Common myeloid progenitor, CD34-positive (primary cell): ENCODE measurements at regions not wholly inside any gene's neighbourhood (a gene's known extent, or its start where the extent isn't known, plus 50 kb on each side); places are given as distances from the start of the nearest gene placed in this dataset.

ENCODE experiments used
- CTCF ChIA-PET: fragments of 350-600 bp; sonication (Branson Sonifier 250); formaldehyde crosslinking; loops from one replicate; lab custom pipeline; 2021; ENCODE audit warnings: antibody characterized with exemption; lab: Charles Lee
- POLR2A ChIA-PET: fragments of 350-600 bp; sonication (Branson Sonifier 250); formaldehyde crosslinking; loops from one replicate; lab custom pipeline; 2021; ENCODE audit warnings: antibody characterized with exemption; lab: Charles Lee
- DNase-seq, 3 donors: peaks; one replicate each; pipeline versions ENCODE4 v3.0.0 to v3.0.0-alpha.2; 2013
- H3K27ac ChIP-seq, 2 experiments: 1 replicate in 1 of 2; 2 replicates in 1 of 2; pipeline ENCODE4 v1.7.0; 2013; ENCODE audit warnings: inconsistent platforms in 2 of 2, low read length in 2 of 2, mild to moderate bottlenecking in 2 of 2, low read depth in 1 of 2, moderate library complexity in 1 of 2; ENCODE audit not compliant: severe bottlenecking in 2 of 2, insufficient read depth in 1 of 2, poor library complexity in 1 of 2
- H3K27me3 ChIP-seq, 5 experiments: replicated peaks in 2 of 5; 1 replicate in 3 of 5; 2 replicates in 2 of 5; pipeline versions ENCODE4 v1.6.1 to v1.7.0; 2013; ENCODE audit warnings: low read length in 4 of 5, mild to moderate bottlenecking in 2 of 5, moderate library complexity in 2 of 5, inconsistent platforms in 1 of 5; ENCODE audit not compliant: insufficient read depth in 5 of 5, control insufficient read depth in 4 of 5
- H3K36me3 ChIP-seq, 4 experiments: 1 replicate in 2 of 4; 2 replicates in 2 of 4; pipeline versions ENCODE4 v1.6.1 to v1.7.0; 2013; ENCODE audit warnings: low read length in 3 of 4, control low read depth in 1 of 4, mild to moderate bottlenecking in 1 of 4; ENCODE audit not compliant: control insufficient read depth in 4 of 4, insufficient read depth in 4 of 4
- H3K4me1 ChIP-seq, 4 experiments: 1 replicate in 3 of 4; 2 replicates in 1 of 4; pipeline versions ENCODE4 v1.6.1 to v1.7.1; 2013; ENCODE audit warnings: low read length in 3 of 4, mild to moderate bottlenecking in 3 of 4, control low read depth in 1 of 4, inconsistent platforms in 1 of 4, moderate library complexity in 1 of 4; ENCODE audit not compliant: control insufficient read depth in 4 of 4, insufficient read depth in 4 of 4; ENCODE audit errors: control extremely low read depth in 1 of 4
- H3K4me3 ChIP-seq, 7 experiments: 1 replicate in 4 of 7; 2 replicates in 3 of 7; pipeline versions ENCODE4 v1.5.1 to v1.7.0; 2013; ENCODE audit warnings: mild to moderate bottlenecking in 7 of 7, low read length in 6 of 7, moderate library complexity in 6 of 7, inconsistent platforms in 2 of 7, low read depth in 2 of 7, control low read depth in 1 of 7; ENCODE audit not compliant: insufficient read depth in 4 of 7, control insufficient read depth in 1 of 7; ENCODE audit errors: extremely low read depth in 1 of 7
- H3K9me3 ChIP-seq, 5 experiments: 1 replicate in 4 of 5; 2 replicates in 1 of 5; pipeline versions ENCODE4 v1.6.1 to v1.7.1; 2013; ENCODE audit warnings: low read length in 4 of 5, mild to moderate bottlenecking in 2 of 5, inconsistent platforms in 1 of 5, low read depth in 1 of 5, moderate library complexity in 1 of 5; ENCODE audit not compliant: control insufficient read depth in 4 of 5, insufficient read depth in 2 of 5; ENCODE audit errors: control extremely low read depth in 1 of 5
- WGBS: methylation state at CpG from one replicate; pipeline ENCODE4 v1.1.5; 2013; ENCODE audit not compliant: insufficient coverage; 5-methylcytosine and 5-hydroxymethylcytosine counted together

DNA sequence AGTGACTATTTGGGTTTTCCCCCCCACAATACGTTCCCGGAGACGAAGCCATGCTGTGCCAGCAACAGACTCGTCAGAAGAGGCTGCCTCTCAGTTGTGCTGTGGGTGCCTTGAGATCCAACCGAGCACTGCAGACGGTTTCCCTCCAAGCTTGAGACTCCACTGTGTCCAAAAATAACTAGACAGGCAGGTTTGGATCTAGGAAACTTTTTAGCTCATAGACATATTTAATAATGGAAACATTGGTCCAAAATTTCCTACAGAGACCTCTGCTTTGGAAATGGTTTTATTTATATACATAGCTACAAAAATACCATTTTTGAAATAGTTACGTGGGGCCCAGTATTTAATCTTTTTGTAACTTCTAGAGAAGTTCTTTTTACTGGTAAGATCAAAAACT, 63.1 kb upstream of the SPATS2L start:
- DNase-seq: no peak
- Histone ChIP-seq H3K4me3 (no peak overlapping the region), H3K4me1 (no peaks in the 10 kb centered on the region), H3K9me3 (no peaks in the 10 kb centered on the region), H3K27ac (no peak overlapping the region), H3K27me3 (peaks cover 0 to 18% (median 7%) of the 10 kb centered on the region in 5 experiments), H3K36me3 (no peaks in the 10 kb centered on the region)
- 100% methylated on average over 6 of the region's 7 CpGs for WGBS
- POLR2A ChIA-PET: no interaction called here
- CTCF ChIA-PET: no interaction called here

DNA sequence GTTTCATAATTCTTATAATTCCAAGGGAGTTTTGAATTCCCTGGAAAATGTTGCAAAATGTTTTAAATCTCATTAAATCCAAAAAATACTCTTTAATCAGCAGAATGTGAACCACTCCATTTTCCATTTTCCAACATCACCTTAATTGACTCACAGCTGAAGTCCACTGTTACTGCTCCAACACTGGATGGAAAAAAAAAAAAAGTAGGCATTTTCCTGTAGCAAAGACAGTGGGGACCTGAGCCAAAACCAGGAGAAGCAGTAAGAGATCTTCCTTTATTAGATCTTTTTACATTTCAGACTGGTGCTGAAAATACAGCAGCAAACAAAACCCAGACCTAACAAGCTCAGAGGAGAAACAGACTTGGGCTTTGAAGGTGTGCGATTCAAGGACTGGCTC, 62.4 kb upstream of the SPATS2L start:
- 83% methylated on average over 1 of the region's 1 CpG for WGBS
- CTCF ChIA-PET: interaction anchor here (0.6 kb wide), 1 partner anchor 111 kb away, joined by 4 read pairs; no protein-coding TSS in a partner anchor

DNA sequence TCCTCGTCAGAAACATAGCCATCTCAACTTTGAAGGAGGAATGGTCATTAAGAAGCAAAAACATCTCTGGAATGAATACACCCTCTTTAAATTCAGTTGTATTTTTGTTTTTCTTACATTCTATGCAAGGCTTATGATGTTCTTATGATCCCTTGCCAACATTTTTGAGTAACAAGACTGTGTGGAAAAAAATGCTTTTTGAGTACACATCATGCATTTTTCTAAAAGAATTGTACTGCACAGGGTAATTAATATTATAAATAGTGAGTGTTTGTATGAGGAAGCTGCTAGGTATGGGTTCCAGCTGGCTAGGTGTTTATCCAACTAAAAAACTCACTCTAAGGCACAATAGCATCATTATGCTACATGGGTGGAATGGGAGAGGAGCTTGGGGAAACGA, 59.0 kb upstream of the SPATS2L start:
- no peak overlapping the region for H3K4me3 ChIP-seq
- no peak for DNase-seq
- WGBS: 100% methylated on average over 2 of the region's 2 CpGs
- H3K27ac ChIP-seq: no peak overlapping the region
- peaks cover 0 to 7% (median 2%) of the 10 kb centered on the region in 5 experiments for H3K27me3 ChIP-seq
- CTCF ChIA-PET: interaction anchor here (1.1 kb wide), 1 partner anchor 28 kb away, joined by 3 read pairs; no protein-coding TSS in a partner anchor
- H3K4me1 ChIP-seq: no peaks in the 10 kb centered on the region
- no peaks in the 10 kb centered on the region for H3K9me3 ChIP-seq
- POLR2A ChIA-PET: no interaction called here
- H3K36me3 ChIP-seq: no peaks in the 10 kb centered on the region

More for the DNA sequence above, 62.4 kb upstream of the SPATS2L start:
- Histone ChIP-seq H3K4me3 (no peak overlapping the region), H3K9me3 (no peaks in the 10 kb centered on the region), H3K27me3 (peaks cover 0 to 18% (median 7%) of the 10 kb centered on the region in 5 experiments), H3K4me1 (no peaks in the 10 kb centered on the region), H3K36me3 (no peaks in the 10 kb centered on the region), H3K27ac (no peak overlapping the region)
- POLR2A ChIA-PET: no interaction called here
- DNase-seq: no peak

DNA sequence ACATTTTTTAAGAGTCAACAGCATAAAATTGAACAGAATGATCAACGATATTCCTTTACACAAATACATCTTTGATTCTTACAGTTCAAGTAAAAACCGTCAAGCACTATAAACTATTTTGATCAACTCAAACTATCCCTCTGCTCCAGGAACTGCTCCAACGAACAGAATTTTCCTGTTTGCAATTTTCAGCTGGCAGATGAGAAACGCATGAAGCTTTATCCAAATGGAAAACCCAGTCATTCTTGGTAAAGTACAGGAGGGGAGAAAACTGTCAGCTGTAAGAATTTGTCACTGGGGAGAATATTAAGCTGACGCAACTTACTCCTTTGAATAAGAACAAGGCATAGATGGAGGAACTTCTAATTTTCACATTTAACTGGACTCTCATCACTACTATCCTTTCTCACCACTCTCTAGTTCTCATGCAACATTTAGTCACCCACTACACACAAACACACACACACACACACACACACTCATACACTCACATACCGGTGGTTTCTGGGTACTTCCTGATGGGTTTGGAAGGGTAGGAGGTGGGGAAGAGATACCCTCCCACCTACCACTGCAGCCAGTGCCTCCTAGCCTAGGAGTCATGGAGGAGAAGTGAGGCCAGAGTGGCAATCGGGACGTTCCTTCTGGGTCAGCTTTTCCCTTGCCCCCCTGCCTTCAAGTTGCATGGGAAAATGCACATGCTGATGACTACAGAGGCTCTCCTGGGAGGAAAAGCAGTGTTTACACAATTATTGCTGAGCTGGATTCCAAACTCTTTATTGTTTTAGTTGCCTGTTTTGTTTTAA, 54.0 kb upstream of the SPATS2L start:
- POLR2A ChIA-PET: no interaction called here
- Histone ChIP-seq H3K4me3 (no peak overlapping the region), H3K4me1 (peaks cover 0 to 4% (median 0%) of the 10 kb centered on the region in 4 experiments), H3K9me3 (no peaks in the 10 kb centered on the region), H3K36me3 (no peaks in the 10 kb centered on the region), H3K27me3 (peaks cover 0 to 2% (median 0%) of the 10 kb centered on the region in 5 experiments), H3K27ac (no peak overlapping the region)
- CTCF ChIA-PET: no interaction called here
- peak in 1 of 3 donors; percentile 15 for DNase-seq
- WGBS: 70% methylated on average over 5 of the region's 8 CpGs

DNA sequence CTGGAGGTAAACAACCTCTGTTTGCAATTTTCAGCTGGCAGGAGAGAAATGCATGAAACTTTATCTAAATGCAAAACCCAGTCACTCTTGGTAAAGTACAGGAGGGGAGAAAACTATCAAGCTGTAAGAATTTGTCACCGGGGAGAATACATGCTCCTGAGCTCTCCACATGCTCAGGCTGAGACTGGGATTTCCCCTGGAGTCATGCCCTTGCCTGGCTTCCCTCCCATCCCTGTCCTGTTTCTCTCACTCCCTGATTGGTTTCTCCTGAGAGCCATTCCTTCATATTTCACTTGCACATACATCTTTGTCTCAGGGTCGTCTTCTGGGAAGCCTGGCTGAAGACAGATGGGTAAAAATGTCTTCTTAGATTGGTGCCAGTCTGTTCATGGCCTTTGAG, 52.9 kb upstream of the SPATS2L start:
- no peak for DNase-seq
- 100% methylated on average over 1 of the region's 2 CpGs for WGBS
- Histone ChIP-seq H3K36me3 (no peaks in the 10 kb centered on the region), H3K9me3 (no peaks in the 10 kb centered on the region), H3K27me3 (peaks cover 0 to 2% (median 0%) of the 10 kb centered on the region in 5 experiments), H3K4me3 (no peak overlapping the region), H3K27ac (no peak overlapping the region), H3K4me1 (peaks cover 0 to 4% (median 0%) of the 10 kb centered on the region in 4 experiments)
- ChIA-PET POLR2A (no interaction called here), CTCF (no interaction called here)

DNA sequence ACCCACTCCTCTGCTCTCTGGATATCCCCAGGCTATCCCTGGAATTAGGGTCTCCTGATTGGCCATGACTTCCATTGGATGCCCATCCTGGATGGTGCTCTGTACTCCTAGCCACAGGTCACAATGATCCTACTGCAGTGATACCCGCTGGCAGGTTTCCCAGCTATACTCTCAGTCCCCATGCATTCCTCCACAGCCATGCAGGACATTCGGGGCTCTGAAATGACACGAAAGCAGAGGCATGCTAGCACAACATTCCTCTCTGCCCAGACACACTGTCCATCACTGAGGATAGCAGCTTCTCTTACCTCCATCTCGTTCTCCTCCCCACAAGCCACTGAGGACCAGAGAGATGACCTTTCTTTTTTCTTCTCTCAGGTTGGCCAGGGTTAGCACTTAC, 51.7 kb upstream of the SPATS2L start:
- CTCF ChIA-PET: no interaction called here

DNA sequence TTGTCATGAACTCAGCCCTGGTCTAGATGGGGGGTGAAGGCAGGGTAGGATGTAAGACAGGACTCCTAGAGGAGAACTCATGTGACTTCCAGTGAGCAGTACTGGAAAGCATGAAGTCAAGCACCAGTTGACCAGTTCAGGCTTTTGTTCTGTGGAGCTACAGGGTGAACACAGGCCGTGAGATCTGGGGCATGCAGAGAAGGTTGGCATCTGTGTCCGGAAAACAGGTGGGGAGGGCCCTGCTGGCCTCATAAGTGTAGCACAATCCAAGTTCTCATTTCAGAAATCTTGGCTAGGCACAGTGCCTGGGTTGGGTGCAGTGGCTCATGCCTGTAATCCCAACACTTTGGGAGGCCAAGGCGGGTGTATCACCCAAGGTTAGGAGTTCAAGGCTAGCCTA, 50.9 kb upstream of the SPATS2L start:
- POLR2A ChIA-PET: no interaction called here
- Histone ChIP-seq H3K4me3 (no peak overlapping the region), H3K36me3 (no peaks in the 10 kb centered on the region), H3K27me3 (peaks cover 0 to 2% (median 0%) of the 10 kb centered on the region in 5 experiments), H3K4me1 (peaks cover 0 to 4% (median 0%) of the 10 kb centered on the region in 4 experiments), H3K27ac (no peak overlapping the region), H3K9me3 (no peaks in the 10 kb centered on the region)
- DNase-seq: peak in 1 of 3 donors; percentile 3
- CTCF ChIA-PET: interaction anchor here (1.6 kb wide), 1 partner anchor 16 kb away, joined by 5 read pairs; no protein-coding TSS in a partner anchor
- WGBS: 90% methylated on average over 2 of the region's 3 CpGs

More for the DNA sequence above, 51.7 kb upstream of the SPATS2L start:
- no peaks in the 10 kb centered on the region for H3K9me3 ChIP-seq
- H3K27me3 ChIP-seq: peaks cover 0 to 2% (median 0%) of the 10 kb centered on the region in 5 experiments
- no peaks in the 10 kb centered on the region for H3K36me3 ChIP-seq
- no peak for DNase-seq
- H3K4me1 ChIP-seq: peaks cover 0 to 4% (median 0%) of the 10 kb centered on the region in 4 experiments
- no peak overlapping the region for H3K27ac ChIP-seq
- 93% methylated on average over 4 of the region's 4 CpGs for WGBS
- no peak overlapping the region for H3K4me3 ChIP-seq
- POLR2A ChIA-PET: no interaction called here
